Neural progenitor cell (in vitro differentiated cells): ENCODE measurements at regions not wholly inside any gene's neighbourhood (a gene's known extent, or its start where the extent isn't known, plus 50 kb on each side); places are given as distances from the start of the nearest gene placed in this dataset.
A peak's percentile ranks its signal among the peaks of the same experiment; 100 is the strongest.

Source experiments
- DNase-seq: peaks from one replicate; pipeline ENCODE4 v3.0.0-alpha.2; 2016; ENCODE audit warnings: low spot score
- H2AFZ ChIP-seq: fragments of 200-600 bp; sonication (generic); replicated peaks from 2 replicates; pipeline ENCODE4 v1.6.1; 2016; ENCODE audit warnings: antibody characterized with exemption
- H3F3A ChIP-seq: fragments of 200-600 bp; sonication (generic); 2 replicates; pipeline ENCODE4 v1.6.1; 2016; ENCODE audit warnings: antibody characterized with exemption, low read depth
- H3K27ac ChIP-seq: fragments of 200-600 bp; sonication (generic); 2 replicates; pipeline ENCODE4 v1.5.1; 2016; ENCODE audit warnings: mild to moderate bottlenecking
- H3K27me3 ChIP-seq: fragments of 200-600 bp; sonication (generic); 2 replicates; pipeline ENCODE4 v1.6.1; 2016; ENCODE audit warnings: mild to moderate bottlenecking, moderate library complexity
- H3K36me3 ChIP-seq: fragments of 200-600 bp; sonication (generic); 2 replicates; pipeline ENCODE4 v1.5.1; 2016
- H3K4me1 ChIP-seq: fragments of 200-600 bp; sonication (generic); 2 replicates; pipeline ENCODE4 v1.6.1; 2016; ENCODE audit warnings: mixed run types
- H3K4me2 ChIP-seq: fragments of 200-600 bp; sonication (generic); 2 replicates; pipeline ENCODE4 v1.6.1; 2016
- H3K4me3 ChIP-seq: fragments of 200-600 bp; sonication (generic); 2 replicates; pipeline ENCODE4 v1.5.1; 2016
- H3K79me2 ChIP-seq: fragments of 200-600 bp; sonication (generic); 2 replicates; pipeline ENCODE4 v1.6.1; 2016; ENCODE audit warnings: low read depth
- H3K9ac ChIP-seq: fragments of 200-600 bp; sonication (generic); 2 replicates; pipeline ENCODE4 v1.6.1; 2016
- H3K9me3 ChIP-seq: fragments of 200-600 bp; sonication (generic); 2 replicates; pipeline ENCODE4 v1.5.1; 2016; ENCODE audit warnings: low read depth
- H4K20me1 ChIP-seq: fragments of 200-600 bp; sonication (generic); 2 replicates; pipeline ENCODE4 v1.6.1; 2016; ENCODE audit warnings: low read depth
- H3K27ac Mint-ChIP-seq: 3 replicates; pipeline ENCODE4 v1.8.0; 2021; ENCODE audit warnings: mixed read lengths
- H3K27me3 Mint-ChIP-seq: 2 replicates; pipeline ENCODE4 v1.8.0; 2022; ENCODE audit warnings: low read depth, mild to moderate bottlenecking, inconsistent platforms, moderate library complexity, mixed read lengths; ENCODE audit not compliant: insufficient read depth
- H3K36me3 Mint-ChIP-seq: 3 replicates; pipeline ENCODE4 v1.8.0; 2021; ENCODE audit warnings: mixed read lengths
- H3K4me1 Mint-ChIP-seq: 3 replicates; pipeline ENCODE4 v1.8.0; 2021; ENCODE audit warnings: mixed read lengths
- H3K4me3 Mint-ChIP-seq: 3 replicates; pipeline ENCODE4 v1.8.0; 2021; ENCODE audit warnings: mild to moderate bottlenecking, moderate library complexity, mixed read lengths
- H3K9me3 Mint-ChIP-seq: 3 replicates; pipeline ENCODE4 v1.8.0; 2020; ENCODE audit warnings: mixed read lengths
- EZH2 ChIP-seq: fragments of 200-600 bp; sonication (generic); IDR thresholded peaks from 2 replicates; pipeline ENCODE4 v1.6.1; 2017; ENCODE audit warnings: antibody characterized with exemption, mild to moderate bottlenecking, moderate library complexity
- EZH2phosphoT487 ChIP-seq: fragments of 200-600 bp; sonication (generic); IDR thresholded peaks from 2 replicates; pipeline ENCODE4 v1.6.1; 2017; ENCODE audit warnings: antibody characterized with exemption
- TF ChIP-seq, protein P1 (sequence below): fragments of 200-600 bp; sonication (generic); IDR thresholded peaks from 2 replicates; pipeline ENCODE4 v1.5.1; 2017; ENCODE audit warnings: antibody characterized with exemption, mild to moderate bottlenecking

DNA sequence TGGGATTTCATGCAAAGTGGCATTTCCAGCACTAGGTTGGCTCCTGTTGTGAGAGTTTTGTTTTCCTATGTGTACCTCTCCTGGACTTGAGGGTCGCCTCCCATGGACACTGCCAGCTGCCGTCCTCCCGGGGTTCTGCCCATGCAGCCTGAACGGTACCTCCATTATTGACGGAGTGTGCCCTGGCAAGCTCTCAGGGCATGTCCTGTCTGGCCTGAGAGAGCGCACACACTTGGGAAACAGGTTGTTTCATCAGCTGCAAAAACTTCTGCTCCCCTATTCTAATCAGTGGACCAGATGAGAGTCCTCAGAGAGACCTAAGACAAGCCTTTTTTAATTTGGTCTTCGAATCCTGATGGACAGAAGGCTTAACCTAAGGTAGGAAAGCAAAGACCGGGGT is 56.6 kb upstream of the HOPX start:
- H3K4me3 ChIP-seq, result no peak overlapping the region
- Mint-ChIP-seq H3K4me1 (no peaks in the 10 kb centered on the region), H3K27me3 (peaks cover 4% of the 10 kb centered on the region), H3K27ac (peak overlapping the region; percentile 68), H3K4me3 (no peak overlapping the region), H3K36me3 (no peaks in the 10 kb centered on the region), H3K9me3 (peaks cover 9% of the 10 kb centered on the region)
- H3K4me1 ChIP-seq, result no peaks in the 10 kb centered on the region
- no peak for DNase-seq
- no peak overlapping the region for H3K9ac ChIP-seq
- H2AFZ ChIP-seq, result no peak overlapping the region
- H3K27me3 ChIP-seq, result no peaks in the 10 kb centered on the region
- no peaks in the 10 kb centered on the region for H3F3A ChIP-seq
- H3K36me3 ChIP-seq, result no peaks in the 10 kb centered on the region
- TF ChIP-seq EZH2 (no peak), EZH2phosphoT487 (no peak)
- TF ChIP-seq, protein P1, sequence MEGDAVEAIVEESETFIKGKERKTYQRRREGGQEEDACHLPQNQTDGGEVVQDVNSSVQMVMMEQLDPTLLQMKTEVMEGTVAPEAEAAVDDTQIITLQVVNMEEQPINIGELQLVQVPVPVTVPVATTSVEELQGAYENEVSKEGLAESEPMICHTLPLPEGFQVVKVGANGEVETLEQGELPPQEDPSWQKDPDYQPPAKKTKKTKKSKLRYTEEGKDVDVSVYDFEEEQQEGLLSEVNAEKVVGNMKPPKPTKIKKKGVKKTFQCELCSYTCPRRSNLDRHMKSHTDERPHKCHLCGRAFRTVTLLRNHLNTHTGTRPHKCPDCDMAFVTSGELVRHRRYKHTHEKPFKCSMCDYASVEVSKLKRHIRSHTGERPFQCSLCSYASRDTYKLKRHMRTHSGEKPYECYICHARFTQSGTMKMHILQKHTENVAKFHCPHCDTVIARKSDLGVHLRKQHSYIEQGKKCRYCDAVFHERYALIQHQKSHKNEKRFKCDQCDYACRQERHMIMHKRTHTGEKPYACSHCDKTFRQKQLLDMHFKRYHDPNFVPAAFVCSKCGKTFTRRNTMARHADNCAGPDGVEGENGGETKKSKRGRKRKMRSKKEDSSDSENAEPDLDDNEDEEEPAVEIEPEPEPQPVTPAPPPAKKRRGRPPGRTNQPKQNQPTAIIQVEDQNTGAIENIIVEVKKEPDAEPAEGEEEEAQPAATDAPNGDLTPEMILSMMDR, result no peak
- H4K20me1 ChIP-seq, result no peaks in the 10 kb centered on the region
- H3K9me3 ChIP-seq, result no peaks in the 10 kb centered on the region
- no peak overlapping the region for H3K27ac ChIP-seq
- H3K79me2 ChIP-seq, result no peaks in the 10 kb centered on the region
- H3K4me2 ChIP-seq, result no peak overlapping the region

DNA sequence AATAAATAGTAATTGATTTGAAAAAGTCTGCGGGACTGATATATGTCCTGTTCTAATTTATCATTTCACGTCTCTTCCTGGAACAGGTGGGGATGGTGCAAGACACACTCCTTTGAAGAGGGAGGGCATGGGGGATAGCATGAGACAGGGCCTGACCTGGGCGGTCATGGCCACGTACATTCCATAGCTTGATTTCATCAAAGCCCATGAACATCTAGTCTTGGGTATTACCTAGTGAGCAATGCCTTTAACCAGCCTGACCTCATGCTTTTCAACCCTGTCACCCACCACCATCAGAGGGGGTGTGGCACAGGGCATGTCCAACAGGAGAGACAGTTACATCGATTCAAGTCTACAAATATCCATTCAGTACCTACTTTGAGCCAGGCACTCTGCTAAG is 52.3 kb upstream of the HOPX start:
- H3K27me3 ChIP-seq, result no peaks in the 10 kb centered on the region
- H2AFZ ChIP-seq, result no peak overlapping the region
- H3K36me3 Mint-ChIP-seq, result no peaks in the 10 kb centered on the region
- H3K79me2 ChIP-seq, result no peaks in the 10 kb centered on the region
- H3K4me2 ChIP-seq, result no peak overlapping the region
- TF ChIP-seq EZH2phosphoT487 (no peak), EZH2 (no peak)
- TF ChIP-seq, protein P1, result no peak
- no peaks in the 10 kb centered on the region for H4K20me1 ChIP-seq
- DNase-seq, result no peak
- no peaks in the 10 kb centered on the region for H3K4me1 Mint-ChIP-seq
- H3K27me3 Mint-ChIP-seq, result peaks cover 2% of the 10 kb centered on the region
- H3K9me3 ChIP-seq, result no peaks in the 10 kb centered on the region
- H3K9ac ChIP-seq, result no peak overlapping the region
- H3K4me1 ChIP-seq, result no peaks in the 10 kb centered on the region
- H3F3A ChIP-seq, result no peaks in the 10 kb centered on the region
- peaks cover 9% of the 10 kb centered on the region for H3K9me3 Mint-ChIP-seq
- H3K4me3 ChIP-seq, result no peak overlapping the region
- H3K27ac ChIP-seq, result no peak overlapping the region
- H3K27ac Mint-ChIP-seq, result no peak overlapping the region
- no peak overlapping the region for H3K4me3 Mint-ChIP-seq
- H3K36me3 ChIP-seq, result no peaks in the 10 kb centered on the region

DNA sequence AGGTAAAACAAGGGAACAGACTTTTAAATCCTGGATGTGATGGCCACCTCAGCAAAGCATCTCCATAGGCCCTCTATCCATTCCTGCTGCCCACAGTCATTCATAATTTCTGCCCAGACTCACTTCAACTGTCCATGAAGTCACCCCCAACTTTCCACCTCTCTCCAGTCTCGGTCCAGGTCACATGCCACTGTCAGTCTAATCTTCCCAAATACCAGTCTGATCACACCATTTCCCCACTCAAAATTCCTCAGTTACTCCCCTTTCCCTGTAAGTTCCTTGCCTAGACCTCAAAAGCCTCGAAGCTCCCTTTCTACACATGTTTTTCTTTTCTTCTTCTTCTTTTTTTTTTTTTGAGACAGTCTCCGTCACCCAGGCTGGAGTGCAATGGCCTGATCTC is 51.2 kb upstream of the HOPX start:
- H3K4me2 ChIP-seq, result no peak overlapping the region
- no peak overlapping the region for H3K4me3 Mint-ChIP-seq
- H3F3A ChIP-seq, result no peaks in the 10 kb centered on the region
- no peaks in the 10 kb centered on the region for H3K27me3 Mint-ChIP-seq
- no peak overlapping the region for H3K4me3 ChIP-seq
- no peak overlapping the region for H2AFZ ChIP-seq
- no peak overlapping the region for H3K9ac ChIP-seq
- H3K36me3 ChIP-seq, result no peaks in the 10 kb centered on the region
- H3K9me3 ChIP-seq, result no peaks in the 10 kb centered on the region
- H3K36me3 Mint-ChIP-seq, result no peaks in the 10 kb centered on the region
- peaks cover 9% of the 10 kb centered on the region for H3K9me3 Mint-ChIP-seq
- no peak overlapping the region for H3K27ac ChIP-seq
- no peaks in the 10 kb centered on the region for H3K79me2 ChIP-seq
- peaks cover 2% of the 10 kb centered on the region for H3K4me1 ChIP-seq
- TF ChIP-seq EZH2, result no peak
- DNase-seq, result no peak
- no peaks in the 10 kb centered on the region for H3K4me1 Mint-ChIP-seq
- no peak overlapping the region for H3K27ac Mint-ChIP-seq
- H4K20me1 ChIP-seq, result no peaks in the 10 kb centered on the region
- H3K27me3 ChIP-seq, result no peaks in the 10 kb centered on the region

DNA sequence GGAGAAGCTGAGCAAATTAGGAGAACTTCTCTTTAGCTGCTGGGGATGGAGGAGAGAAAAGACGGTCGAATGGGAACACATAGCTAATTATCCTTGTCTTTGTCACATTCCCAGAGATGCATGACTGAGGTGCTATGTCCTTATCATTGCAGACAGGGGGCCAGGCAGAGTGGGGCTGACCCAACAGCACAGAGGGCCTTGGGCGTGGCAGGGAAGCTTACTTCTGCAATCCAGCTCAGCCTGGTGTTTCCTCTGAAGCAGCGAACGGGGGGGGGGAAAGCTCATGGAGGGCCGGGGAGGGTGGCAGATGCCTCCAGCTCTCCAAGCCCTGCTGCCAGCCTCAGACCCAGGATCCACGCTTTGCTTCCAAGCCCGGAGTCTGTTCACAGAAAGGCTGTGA is 50.8 kb upstream of the HOPX start:
- Histone ChIP-seq H3K36me3 (no peaks in the 10 kb centered on the region), H3K9ac (no peak overlapping the region), H3K79me2 (no peaks in the 10 kb centered on the region), H2AFZ (no peak overlapping the region), H3K27ac (no peak overlapping the region), H3K27me3 (no peaks in the 10 kb centered on the region), H3K4me3 (no peak overlapping the region), H3K9me3 (no peaks in the 10 kb centered on the region), H3K4me1 (peaks cover 6% of the 10 kb centered on the region), H3K4me2 (no peak overlapping the region), H4K20me1 (no peaks in the 10 kb centered on the region), H3F3A (no peaks in the 10 kb centered on the region)
- H3K27ac Mint-ChIP-seq, result no peak overlapping the region
- DNase-seq, result no peak
- TF ChIP-seq, protein P1, result no peak
- TF ChIP-seq EZH2phosphoT487, result no peak
- no peak for TF ChIP-seq EZH2
- peaks cover 3% of the 10 kb centered on the region for H3K27me3 Mint-ChIP-seq
- H3K4me1 Mint-ChIP-seq, result no peaks in the 10 kb centered on the region
- H3K9me3 Mint-ChIP-seq, result peaks cover 9% of the 10 kb centered on the region
- H3K36me3 Mint-ChIP-seq, result no peaks in the 10 kb centered on the region
- H3K4me3 Mint-ChIP-seq, result no peak overlapping the region
